ENCODE measurements at regions not wholly inside any gene's neighbourhood (a gene's known extent, or its start where the extent isn't known, plus 50 kb on each side); places are given as distances from the start of the nearest gene placed in this dataset.

DNA sequence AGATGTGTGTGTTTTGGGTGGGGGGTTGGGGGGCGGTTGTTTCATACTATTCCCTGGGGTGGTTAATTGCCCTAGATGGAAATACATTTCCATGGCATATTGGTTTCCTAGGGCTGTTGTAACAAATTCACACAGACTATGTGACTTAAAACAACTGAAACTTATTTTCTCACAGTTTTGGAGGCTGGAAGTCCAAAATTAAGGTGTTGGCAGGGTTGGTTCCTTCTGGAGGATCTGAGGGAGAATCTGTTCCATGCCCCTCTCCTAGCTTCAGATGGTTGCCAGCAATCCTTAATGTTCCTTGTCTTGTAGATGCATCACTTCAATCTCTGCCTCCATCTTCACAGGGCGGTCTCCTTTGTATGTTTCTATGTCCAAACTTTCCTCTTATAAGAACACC, 353.7 kb upstream of the ACTBL2 start:
- Histone ChIP-seq H3K4me3 (ENCODE audit: low read depth in 1 of 3, low read length in 3 of 3) (no peak overlapping the region), H3K9ac (ENCODE audit: low read depth in 1 of 2, low read length in 2 of 2) (no peak overlapping the region), H3K36me3 (ENCODE audit: control insufficient read depth in 4 of 4, insufficient read depth in 3 of 4, low read depth in 1 of 4, low read length in 3 of 4) (no peaks in the 10 kb centered on the region), H3K27ac (ENCODE audit: low read depth in 1 of 2, low read length in 2 of 2) (no peak overlapping the region), H3K4me1 (ENCODE audit: control insufficient read depth in 4 of 4, insufficient read depth in 4 of 4, low read length in 3 of 4) (no peaks in the 10 kb centered on the region), H3K9me3 (ENCODE audit: control insufficient read depth in 4 of 4, low read length in 3 of 4) (no peaks in the 10 kb centered on the region), H3K27me3 (ENCODE audit: control insufficient read depth in 4 of 4, insufficient read depth in 4 of 4, low read length in 3 of 4) (no peaks in the 10 kb centered on the region)
- TF ChIP-seq GABPA (IDR thresholded peaks at IDR 0.05 in 1 of 2, conservative IDR thresholded peaks at IDR 0.05 in 1 of 2) = no peak
- no peak for TF ChIP-seq EGR1 (IDR thresholded peaks at IDR 0.05; ENCODE audit: low read depth in 2 of 2)
- TF ChIP-seq TAF1 (conservative IDR thresholded peaks at IDR 0.05) = no peak
- TF ChIP-seq, protein P1, sequence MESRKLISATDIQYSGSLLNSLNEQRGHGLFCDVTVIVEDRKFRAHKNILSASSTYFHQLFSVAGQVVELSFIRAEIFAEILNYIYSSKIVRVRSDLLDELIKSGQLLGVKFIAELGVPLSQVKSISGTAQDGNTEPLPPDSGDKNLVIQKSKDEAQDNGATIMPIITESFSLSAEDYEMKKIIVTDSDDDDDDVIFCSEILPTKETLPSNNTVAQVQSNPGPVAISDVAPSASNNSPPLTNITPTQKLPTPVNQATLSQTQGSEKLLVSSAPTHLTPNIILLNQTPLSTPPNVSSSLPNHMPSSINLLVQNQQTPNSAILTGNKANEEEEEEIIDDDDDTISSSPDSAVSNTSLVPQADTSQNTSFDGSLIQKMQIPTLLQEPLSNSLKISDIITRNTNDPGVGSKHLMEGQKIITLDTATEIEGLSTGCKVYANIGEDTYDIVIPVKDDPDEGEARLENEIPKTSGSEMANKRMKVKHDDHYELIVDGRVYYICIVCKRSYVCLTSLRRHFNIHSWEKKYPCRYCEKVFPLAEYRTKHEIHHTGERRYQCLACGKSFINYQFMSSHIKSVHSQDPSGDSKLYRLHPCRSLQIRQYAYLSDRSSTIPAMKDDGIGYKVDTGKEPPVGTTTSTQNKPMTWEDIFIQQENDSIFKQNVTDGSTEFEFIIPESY (IDR thresholded peaks at IDR 0.05) = no peak
- no peak for TF ChIP-seq JUND (IDR thresholded peaks at IDR 0.05)
- no peak for TF ChIP-seq SP1 (IDR thresholded peaks at IDR 0.05)
- TF ChIP-seq, protein P2, sequence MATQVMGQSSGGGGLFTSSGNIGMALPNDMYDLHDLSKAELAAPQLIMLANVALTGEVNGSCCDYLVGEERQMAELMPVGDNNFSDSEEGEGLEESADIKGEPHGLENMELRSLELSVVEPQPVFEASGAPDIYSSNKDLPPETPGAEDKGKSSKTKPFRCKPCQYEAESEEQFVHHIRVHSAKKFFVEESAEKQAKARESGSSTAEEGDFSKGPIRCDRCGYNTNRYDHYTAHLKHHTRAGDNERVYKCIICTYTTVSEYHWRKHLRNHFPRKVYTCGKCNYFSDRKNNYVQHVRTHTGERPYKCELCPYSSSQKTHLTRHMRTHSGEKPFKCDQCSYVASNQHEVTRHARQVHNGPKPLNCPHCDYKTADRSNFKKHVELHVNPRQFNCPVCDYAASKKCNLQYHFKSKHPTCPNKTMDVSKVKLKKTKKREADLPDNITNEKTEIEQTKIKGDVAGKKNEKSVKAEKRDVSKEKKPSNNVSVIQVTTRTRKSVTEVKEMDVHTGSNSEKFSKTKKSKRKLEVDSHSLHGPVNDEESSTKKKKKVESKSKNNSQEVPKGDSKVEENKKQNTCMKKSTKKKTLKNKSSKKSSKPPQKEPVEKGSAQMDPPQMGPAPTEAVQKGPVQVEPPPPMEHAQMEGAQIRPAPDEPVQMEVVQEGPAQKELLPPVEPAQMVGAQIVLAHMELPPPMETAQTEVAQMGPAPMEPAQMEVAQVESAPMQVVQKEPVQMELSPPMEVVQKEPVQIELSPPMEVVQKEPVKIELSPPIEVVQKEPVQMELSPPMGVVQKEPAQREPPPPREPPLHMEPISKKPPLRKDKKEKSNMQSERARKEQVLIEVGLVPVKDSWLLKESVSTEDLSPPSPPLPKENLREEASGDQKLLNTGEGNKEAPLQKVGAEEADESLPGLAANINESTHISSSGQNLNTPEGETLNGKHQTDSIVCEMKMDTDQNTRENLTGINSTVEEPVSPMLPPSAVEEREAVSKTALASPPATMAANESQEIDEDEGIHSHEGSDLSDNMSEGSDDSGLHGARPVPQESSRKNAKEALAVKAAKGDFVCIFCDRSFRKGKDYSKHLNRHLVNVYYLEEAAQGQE (IDR thresholded peaks at IDR 0.05) = no peak
- 98% methylated on average over 2 of the region's 2 CpGs for WGBS
- no peak for DNase-seq (ENCODE audit: low spot score)

DNA sequence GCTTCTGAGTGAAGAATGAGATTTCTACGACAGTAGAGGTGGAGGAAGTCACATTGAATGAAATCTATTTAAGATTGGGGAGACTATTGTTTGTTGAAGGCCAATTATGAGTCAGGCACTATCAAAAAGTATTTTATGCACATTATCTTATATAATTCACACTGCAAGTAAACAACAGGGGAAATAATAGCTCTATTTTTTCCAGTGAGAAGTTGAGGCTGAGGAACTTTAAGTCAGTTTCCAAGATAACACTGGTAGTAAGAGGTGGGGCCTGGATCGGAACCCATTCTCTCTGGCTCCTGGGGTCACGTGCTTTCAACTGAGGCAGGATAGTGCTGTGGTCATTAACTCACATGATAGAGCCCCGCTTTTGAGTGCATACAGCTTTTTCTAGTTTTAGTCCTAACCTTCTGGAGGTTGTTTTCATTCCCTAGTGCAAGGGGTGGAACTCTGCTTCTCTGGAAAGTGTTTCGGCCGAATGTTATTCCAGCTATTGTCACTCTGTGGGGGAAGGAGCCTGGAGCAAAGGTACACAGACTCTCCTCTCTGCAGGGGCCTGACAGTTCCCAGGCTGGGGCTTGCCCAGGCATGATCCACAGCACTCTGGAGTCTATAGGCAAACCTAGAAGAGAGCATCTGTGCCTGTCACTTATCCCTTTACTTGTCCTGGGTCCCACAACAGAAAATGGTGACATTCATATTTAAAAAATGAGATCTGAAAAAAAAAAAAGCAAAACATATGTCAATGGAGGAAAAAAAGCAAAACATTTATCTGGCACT, 352.4 kb upstream of the ACTBL2 start:
- H3K4me1 ChIP-seq (ENCODE audit: control insufficient read depth in 4 of 4, insufficient read depth in 4 of 4, low read length in 3 of 4) = no peaks in the 10 kb centered on the region
- no peak overlapping the region for H3K27ac ChIP-seq (ENCODE audit: low read depth in 1 of 2, low read length in 2 of 2)
- WGBS = 76% methylated on average over 6 of the region's 6 CpGs
- H3K9ac ChIP-seq (ENCODE audit: low read depth in 1 of 2, low read length in 2 of 2) = no peak overlapping the region
- H3K9me3 ChIP-seq (ENCODE audit: control insufficient read depth in 4 of 4, low read length in 3 of 4) = no peaks in the 10 kb centered on the region
- no peaks in the 10 kb centered on the region for H3K27me3 ChIP-seq (ENCODE audit: control insufficient read depth in 4 of 4, insufficient read depth in 4 of 4, low read length in 3 of 4)
- no peaks in the 10 kb centered on the region for H3K36me3 ChIP-seq (ENCODE audit: control insufficient read depth in 4 of 4, insufficient read depth in 3 of 4, low read depth in 1 of 4, low read length in 3 of 4)
- no peak for DNase-seq (ENCODE audit: low spot score)
- no peak overlapping the region for H3K4me3 ChIP-seq (ENCODE audit: low read depth in 1 of 3, low read length in 3 of 3)
- TF ChIP-seq GABPA (IDR thresholded peaks at IDR 0.05 in 1 of 2, conservative IDR thresholded peaks at IDR 0.05 in 1 of 2) (no peak), RXRA (IDR thresholded peaks at IDR 0.05) (no peak), EGR1 (IDR thresholded peaks at IDR 0.05; ENCODE audit: low read depth in 2 of 2) (no peak), HNF4A (conservative IDR thresholded peaks at IDR 0.05) (no peak), SP1 (IDR thresholded peaks at IDR 0.05) (no peak), YY1 (IDR thresholded peaks at IDR 0.05) (no peak), FOXA1 (IDR thresholded peaks at IDR 0.05) (no peak), TAF1 (conservative IDR thresholded peaks at IDR 0.05) (no peak), RAD21 (IDR thresholded peaks at IDR 0.05) (no peak), NR2F2 (IDR thresholded peaks at IDR 0.05) (no peak), FOXA2 (IDR thresholded peaks at IDR 0.05) (no peak), HNF4G (IDR thresholded peaks at IDR 0.05) (no peak)
- TF ChIP-seq, protein P3, sequence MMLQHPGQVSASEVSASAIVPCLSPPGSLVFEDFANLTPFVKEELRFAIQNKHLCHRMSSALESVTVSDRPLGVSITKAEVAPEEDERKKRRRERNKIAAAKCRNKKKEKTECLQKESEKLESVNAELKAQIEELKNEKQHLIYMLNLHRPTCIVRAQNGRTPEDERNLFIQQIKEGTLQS (IDR thresholded peaks at IDR 0.05) = no peak
- TF ChIP-seq, protein P1 (IDR thresholded peaks at IDR 0.05) = no peak
- TF ChIP-seq, protein P4, sequence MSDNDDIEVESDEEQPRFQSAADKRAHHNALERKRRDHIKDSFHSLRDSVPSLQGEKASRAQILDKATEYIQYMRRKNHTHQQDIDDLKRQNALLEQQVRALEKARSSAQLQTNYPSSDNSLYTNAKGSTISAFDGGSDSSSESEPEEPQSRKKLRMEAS (IDR thresholded peaks at IDR 0.05) = no peak
- TF ChIP-seq, protein P5, sequence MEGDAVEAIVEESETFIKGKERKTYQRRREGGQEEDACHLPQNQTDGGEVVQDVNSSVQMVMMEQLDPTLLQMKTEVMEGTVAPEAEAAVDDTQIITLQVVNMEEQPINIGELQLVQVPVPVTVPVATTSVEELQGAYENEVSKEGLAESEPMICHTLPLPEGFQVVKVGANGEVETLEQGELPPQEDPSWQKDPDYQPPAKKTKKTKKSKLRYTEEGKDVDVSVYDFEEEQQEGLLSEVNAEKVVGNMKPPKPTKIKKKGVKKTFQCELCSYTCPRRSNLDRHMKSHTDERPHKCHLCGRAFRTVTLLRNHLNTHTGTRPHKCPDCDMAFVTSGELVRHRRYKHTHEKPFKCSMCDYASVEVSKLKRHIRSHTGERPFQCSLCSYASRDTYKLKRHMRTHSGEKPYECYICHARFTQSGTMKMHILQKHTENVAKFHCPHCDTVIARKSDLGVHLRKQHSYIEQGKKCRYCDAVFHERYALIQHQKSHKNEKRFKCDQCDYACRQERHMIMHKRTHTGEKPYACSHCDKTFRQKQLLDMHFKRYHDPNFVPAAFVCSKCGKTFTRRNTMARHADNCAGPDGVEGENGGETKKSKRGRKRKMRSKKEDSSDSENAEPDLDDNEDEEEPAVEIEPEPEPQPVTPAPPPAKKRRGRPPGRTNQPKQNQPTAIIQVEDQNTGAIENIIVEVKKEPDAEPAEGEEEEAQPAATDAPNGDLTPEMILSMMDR (IDR thresholded peaks at IDR 0.05; ENCODE audit: low read depth, low read length, missing input control) = no peak
- TF ChIP-seq, protein P2 (IDR thresholded peaks at IDR 0.05) = no peak

Data from liver (tissue), 8 donors.